WTC11 (cell line): ENCODE measurements at regions not wholly inside any gene's neighbourhood (a gene's known extent, or its start where the extent isn't known, plus 50 kb on each side); places are given as distances from the start of the nearest gene placed in this dataset.

Source experiments
- ATF3 ChIP-seq: sonication (generic); formaldehyde crosslinking; conservative IDR thresholded peaks from 2 replicates; pipeline ENCODE4 v1.8.1; 2022; ENCODE audit warnings: mild to moderate bottlenecking, missing genetic modification reagents
- CTCF ChIP-seq: fragments of 200-600 bp; IDR thresholded peaks from 2 replicates; pipeline ENCODE4 v1.8.0; 2022; ENCODE audit warnings: antibody characterized with exemption
- JUN ChIP-seq: sonication (generic); formaldehyde crosslinking; IDR thresholded peaks from 2 replicates; pipeline ENCODE4 v1.8.0; 2023; ENCODE audit warnings: mild to moderate bottlenecking, missing genetic modification reagents
- KAT7 ChIP-seq: sonication (generic); formaldehyde crosslinking; IDR thresholded peaks from 2 replicates; pipeline ENCODE4 v1.8.1; 2023; ENCODE audit warnings: missing genetic modification reagents, mild to moderate bottlenecking, borderline replicate concordance
- MAX ChIP-seq: sonication (generic); formaldehyde crosslinking; IDR thresholded peaks from 2 replicates; pipeline ENCODE4 v1.8.0; 2022; ENCODE audit warnings: mild to moderate bottlenecking, missing genetic modification reagents
- PREB ChIP-seq: sonication (generic); formaldehyde crosslinking; IDR thresholded peaks from 2 replicates; pipeline ENCODE4 v1.8.1; 2022; ENCODE audit warnings: mild to moderate bottlenecking, missing genetic modification reagents, moderate library complexity, borderline replicate concordance
- ZNF138 ChIP-seq: sonication (generic); formaldehyde crosslinking; conservative IDR thresholded peaks from 2 replicates; pipeline ENCODE4 v1.8.1; 2022; ENCODE audit warnings: mild to moderate bottlenecking, moderate library complexity, missing genetic modification reagents
- ZNF317 ChIP-seq: sonication (generic); formaldehyde crosslinking; IDR thresholded peaks from 2 replicates; pipeline ENCODE4 v1.8.1; 2023; ENCODE audit warnings: low read depth, mild to moderate bottlenecking, moderate library complexity, missing genetic modification reagents, borderline replicate concordance
- ZNF416 ChIP-seq: fragments of 250-450 bp; sonication (Bioruptor Pico); IDR thresholded peaks from 2 replicates; pipeline ENCODE4 v1.9.0; 2021; ENCODE audit warnings: mild to moderate bottlenecking, inconsistent platforms

GRCh38 chr22:25396615-25397200, 167.8 kb upstream of the GRK3 start:
- no peak for TF ChIP-seq CTCF
- no peak for TF ChIP-seq ATF3 (CRISPR knock-in tag)
- no peak for TF ChIP-seq ZNF416 (CRISPR knock-in tag)
- no peak for TF ChIP-seq PREB (CRISPR knock-in tag)
- TF ChIP-seq KAT7 (CRISPR knock-in tag), result no peak
- TF ChIP-seq ZNF138, result no peak
- TF ChIP-seq JUN (CRISPR knock-in tag), result no peak
- no peak for TF ChIP-seq MAX
- TF ChIP-seq ZNF317 (CRISPR knock-in tag), result no peak
